Fibroblast of pulmonary artery (primary cell): ENCODE measurements at regions not wholly inside any gene's neighbourhood (a gene's known extent, or its start where the extent isn't known, plus 50 kb on each side); places are given as distances from the start of the nearest gene placed in this dataset.

Experiments
- DNase-seq: peaks from one replicate; pipeline ENCODE4 v3.0.0-alpha.2; 2010; ENCODE audit warnings: low read depth
- H3K4me3 ChIP-seq: replicated peaks from 2 replicates; pipeline ENCODE4 v1.5.1; 2011; ENCODE audit warnings: low read depth, mild to moderate bottlenecking, control low read depth, low read length, moderate library complexity
- CTCF ChIP-seq: IDR thresholded peaks from 2 replicates; pipeline ENCODE4 v1.5.1; 2011; ENCODE audit warnings: mild to moderate bottlenecking, control low read depth, low read length, inconsistent platforms; ENCODE audit errors: missing control alignments

DNA sequence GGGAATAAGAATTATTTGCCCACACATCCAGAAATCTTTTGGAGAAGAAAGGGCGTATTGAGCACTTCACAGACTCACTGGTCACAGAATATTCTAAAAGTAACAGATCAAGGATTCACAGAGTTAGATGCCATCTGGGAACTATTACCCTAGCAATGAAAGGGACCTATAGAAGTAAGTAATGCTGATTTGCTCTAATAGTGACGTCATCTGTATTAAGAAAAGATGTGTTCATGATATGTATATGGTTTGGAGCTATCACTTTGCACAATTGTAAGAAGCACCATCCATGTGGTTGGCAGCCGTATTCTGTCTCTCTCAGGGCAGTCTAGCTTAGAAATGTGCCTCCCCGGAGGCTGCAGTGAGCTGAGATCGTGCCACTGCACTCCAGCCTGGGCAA, 52.8 kb upstream of the SV2C start:
- no peak for TF ChIP-seq CTCF

DNA sequence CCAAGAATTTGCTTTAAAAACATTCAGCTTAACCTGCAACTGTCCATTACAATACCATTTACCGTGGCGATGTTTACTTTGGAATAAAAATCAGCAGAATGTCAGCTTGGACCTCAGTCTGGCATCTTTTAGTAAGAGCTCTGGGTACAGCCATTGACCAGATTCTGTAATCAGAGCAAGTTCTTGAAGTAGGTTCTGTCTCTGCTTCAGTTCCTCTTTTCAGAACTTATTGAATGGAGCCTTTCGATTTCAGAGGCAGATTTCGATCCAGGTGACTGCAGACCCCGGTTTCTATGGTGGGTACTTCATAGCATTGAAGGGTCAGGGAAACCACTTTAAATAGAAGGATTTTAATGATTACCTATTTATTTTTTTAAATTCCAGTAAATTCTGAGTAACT, 53.4 kb upstream of the SV2C start:
- TF ChIP-seq CTCF, result no peak
- no peak overlapping the region for H3K4me3 ChIP-seq

More for the DNA sequence above, 52.8 kb upstream of the SV2C start:
- H3K4me3 ChIP-seq, result no peak overlapping the region
- no peak for DNase-seq

GRCh38 chr5:76025790-76026189, 57.4 kb upstream of the SV2C start:
- no peak for TF ChIP-seq CTCF
- no peak overlapping the region for H3K4me3 ChIP-seq
- DNase-seq, result no peak

More for the DNA sequence above, 53.4 kb upstream of the SV2C start:
- DNase-seq, result no peak

GRCh38 chr5:76025069-76025468, 58.1 kb upstream of the SV2C start:
- no peak for DNase-seq
- TF ChIP-seq CTCF, result no peak
- no peak overlapping the region for H3K4me3 ChIP-seq

- H3K4me3 ChIP-seq, result no peak overlapping the region
- TF ChIP-seq CTCF, result no peak
- no peak for DNase-seq
Observed at GRCh38 chr5:76022611-76023010, 60.6 kb upstream of the SV2C start.

DNA sequence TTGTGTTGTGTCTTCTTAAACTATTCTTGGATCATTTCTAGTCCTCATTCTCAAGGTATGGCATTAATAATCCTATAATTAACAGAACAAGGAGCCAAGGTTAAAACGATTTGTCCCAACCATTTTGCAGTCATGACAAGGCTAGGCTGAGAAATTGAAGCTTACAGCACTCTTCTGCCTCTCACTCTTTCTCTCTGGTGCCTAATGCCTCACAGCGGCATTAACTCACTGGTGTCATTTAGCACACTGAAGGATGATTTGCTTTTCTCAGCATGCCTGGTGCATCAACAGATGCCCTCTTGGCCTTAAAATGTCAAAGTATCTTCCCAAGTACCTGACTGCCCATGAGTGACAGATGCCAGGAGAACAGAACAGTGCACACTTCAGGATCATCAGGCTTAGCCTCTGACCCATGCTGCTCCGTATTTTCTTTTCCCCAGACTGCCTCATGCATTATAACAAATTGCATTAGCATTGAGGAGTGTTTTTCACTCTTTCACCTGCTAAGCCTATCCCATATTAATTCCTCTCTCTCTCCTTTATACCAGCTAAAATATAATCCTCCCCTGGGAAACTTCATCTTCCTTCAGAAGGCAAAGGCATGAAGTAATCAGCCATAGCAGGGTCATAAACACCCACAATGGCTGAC, 61.1 kb upstream of the SV2C start:
- H3K4me3 ChIP-seq, result no peak overlapping the region
- DNase-seq, result no peak
- TF ChIP-seq CTCF, result no peak

DNA sequence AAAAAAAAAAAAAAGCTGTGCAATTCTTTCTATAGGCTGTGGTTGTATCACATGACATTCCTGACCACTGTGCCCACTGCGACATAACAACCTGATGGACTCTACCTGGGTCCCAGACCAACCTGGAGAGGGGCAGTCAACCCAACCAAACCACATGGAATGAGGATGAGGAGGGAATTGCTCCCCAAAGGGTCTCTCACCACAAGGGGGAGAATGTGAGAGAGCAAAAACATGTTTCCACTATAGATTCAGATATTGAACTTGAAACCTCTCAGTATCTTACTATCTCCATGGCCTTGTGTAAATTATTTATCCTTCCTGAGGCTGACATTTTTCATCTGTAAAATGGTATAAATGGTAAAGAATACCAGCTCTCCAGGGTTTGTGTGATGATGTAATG, 66.9 kb upstream of the SV2C start:
- H3K4me3 ChIP-seq, result no peak overlapping the region
- no peak for TF ChIP-seq CTCF
- DNase-seq, result no peak
